Erythroblast (primary cell): ENCODE measurements at regions not wholly inside any gene's neighbourhood (a gene's known extent, or its start where the extent isn't known, plus 50 kb on each side); places are given as distances from the start of the nearest gene placed in this dataset.

Source experiments
- GATA1 ChIP-seq: IDR thresholded peaks from 2 replicates; pipeline ENCODE4 v1.6.1; 2011; ENCODE audit warnings: low read depth, mild to moderate bottlenecking, control low read depth, low read length, moderate library complexity
- POLR2A ChIP-seq: IDR thresholded peaks from 2 replicates; pipeline ENCODE4 v1.6.1; 2011; ENCODE audit warnings: mild to moderate bottlenecking, low read length

- TF ChIP-seq POLR2A (no peak), GATA1 (no peak)
Observed at GRCh38 chr5:101948615-101949014, 347.5 kb downstream of the SLCO4C1 start.
